Inferior parietal cortex (tissue), 1 donor: ENCODE measurements at regions not wholly inside any gene's neighbourhood (a gene's known extent, or its start where the extent isn't known, plus 50 kb on each side); places are given as distances from the start of the nearest gene placed in this dataset.

ENCODE experiments used
- DNase-seq: peaks from one replicate; pipeline ENCODE4 v3.0.0-alpha.2; 2016; ENCODE audit errors: extremely low spot score

DNA sequence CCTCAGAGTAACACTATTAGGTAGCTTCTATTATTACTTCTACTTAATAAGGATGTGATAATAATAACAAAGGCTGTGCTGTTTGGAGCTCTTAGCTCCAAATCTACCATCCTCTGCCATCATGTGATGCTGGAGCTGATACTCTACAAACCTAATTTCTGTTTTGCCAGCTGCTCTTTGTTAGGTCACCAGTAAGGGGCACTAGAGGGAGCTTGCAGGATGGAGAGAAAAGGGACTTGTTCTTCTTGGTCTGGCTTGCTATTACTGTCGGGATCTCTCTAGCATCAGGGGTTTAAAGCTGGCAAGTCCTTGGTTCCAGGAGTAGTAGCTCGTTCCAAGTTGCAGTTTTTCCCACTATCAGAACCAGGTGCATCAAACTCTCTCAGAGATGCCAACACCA is 194.9 kb upstream of the KBTBD8 start:
- no peak for DNase-seq

DNA sequence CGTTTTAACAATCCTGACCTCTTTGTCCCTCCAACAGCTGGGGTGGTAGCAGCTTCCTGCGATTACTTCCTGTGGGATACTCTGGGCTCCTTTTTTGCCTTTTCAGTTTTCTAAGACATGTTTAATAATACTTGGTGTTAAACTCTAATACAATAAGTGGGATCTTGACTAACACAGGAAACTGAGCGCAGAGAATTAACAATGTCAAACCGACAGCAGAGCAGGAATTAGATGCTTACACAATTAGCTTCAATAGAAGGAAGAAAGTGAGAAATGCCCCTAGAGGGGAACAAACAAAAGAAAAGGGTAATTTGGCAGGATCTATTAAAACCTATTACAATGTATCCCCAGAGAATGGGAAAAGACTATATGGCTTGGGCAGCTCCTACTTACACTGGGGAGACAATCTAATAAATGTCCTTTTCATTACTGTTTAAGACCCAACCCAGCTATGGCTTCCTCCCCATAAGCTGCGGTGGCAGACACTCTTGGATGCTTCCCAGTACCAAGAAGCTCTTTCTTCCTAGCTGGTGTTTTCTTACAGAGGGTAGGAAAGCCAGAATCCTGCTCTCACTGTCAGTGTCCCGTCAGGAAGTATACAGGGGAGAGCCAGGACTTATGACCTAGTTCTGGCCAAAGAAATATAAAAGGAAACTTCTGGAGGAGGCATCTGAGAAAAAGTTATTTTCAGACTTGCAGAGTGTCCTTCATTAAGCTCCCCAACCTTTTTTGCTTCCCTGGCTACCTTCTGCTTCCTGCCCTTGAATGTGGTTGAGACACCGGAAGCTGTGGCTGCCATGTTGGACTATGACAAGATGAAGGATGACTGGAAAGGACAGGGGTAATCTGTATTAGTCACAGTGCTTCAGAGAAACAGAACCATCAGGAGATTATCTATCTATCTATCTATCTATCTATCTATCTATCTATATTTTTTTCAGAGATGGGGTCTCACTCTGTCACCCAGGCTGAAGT is 194.1 kb upstream of the KBTBD8 start:
- no peak for DNase-seq

DNA sequence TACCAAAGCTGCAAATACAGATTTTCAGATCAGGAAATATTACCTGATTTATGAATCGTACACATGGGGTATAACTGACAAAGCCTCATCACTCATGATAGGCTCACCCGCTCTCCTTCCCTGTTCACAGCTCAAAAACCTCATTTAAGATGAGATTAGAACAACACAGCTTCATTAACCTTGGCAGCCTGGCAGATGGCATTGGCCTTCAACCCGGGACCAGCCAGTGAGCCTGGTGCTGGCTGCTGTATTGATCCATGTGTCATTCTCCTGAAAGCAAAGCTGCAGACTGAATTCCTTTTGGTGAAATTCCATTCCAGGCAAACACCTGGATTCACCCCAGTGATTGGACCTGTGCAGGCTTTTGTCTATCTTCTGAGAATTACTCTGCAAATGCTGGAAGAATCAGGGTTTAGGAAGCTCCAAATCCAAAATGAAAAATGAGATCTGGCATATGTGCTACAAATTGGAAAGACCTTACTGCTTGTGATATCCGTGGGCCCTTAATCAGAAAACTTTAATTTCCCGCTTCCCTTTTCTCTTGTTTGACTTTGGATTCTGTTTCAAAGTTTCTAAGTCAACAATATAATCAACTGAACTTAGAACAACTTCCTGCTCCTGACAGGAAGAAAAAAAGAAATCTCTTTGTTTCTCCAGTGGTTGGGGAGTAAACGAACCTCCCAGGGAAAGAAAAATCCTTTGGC is 189.1 kb upstream of the KBTBD8 start:
- DNase-seq = no peak

DNA sequence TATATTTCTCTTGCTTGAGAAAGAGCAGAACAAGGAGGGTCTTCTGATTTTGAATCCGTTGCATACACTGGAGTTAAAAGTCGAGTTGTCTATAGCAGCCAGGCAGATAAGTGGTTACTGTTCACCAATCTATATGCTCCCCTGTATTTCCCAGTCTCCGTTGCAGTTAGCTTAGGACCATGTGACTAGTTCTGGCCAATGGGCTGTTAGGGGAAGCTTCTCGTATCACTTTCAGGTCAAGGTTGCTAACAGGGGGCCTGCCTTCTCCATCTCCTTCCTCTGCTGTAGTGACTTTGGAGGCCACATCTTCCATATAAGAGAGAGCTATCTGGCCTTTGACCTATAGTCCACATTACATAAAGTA is 188.5 kb upstream of the KBTBD8 start:
- no peak for DNase-seq

DNA sequence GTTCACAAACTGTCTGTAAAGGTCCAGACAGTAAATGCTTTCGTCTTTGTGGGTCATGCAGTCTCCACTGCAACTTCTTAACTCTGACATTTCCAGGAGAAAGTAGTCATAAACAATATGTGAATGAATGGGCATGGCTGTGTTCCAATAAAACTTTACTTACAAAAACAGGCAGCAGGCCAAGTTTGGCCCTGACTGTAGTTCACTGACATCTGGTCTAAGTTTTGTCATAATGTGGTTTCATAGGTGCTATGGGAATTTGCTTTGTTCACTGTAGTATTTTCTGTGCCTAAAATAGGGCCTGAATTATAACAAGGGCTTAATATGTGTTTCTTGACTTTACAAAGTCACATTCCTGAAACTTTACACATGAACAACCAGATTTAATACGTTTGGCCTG is 186.0 kb upstream of the KBTBD8 start:
- no peak for DNase-seq

DNA sequence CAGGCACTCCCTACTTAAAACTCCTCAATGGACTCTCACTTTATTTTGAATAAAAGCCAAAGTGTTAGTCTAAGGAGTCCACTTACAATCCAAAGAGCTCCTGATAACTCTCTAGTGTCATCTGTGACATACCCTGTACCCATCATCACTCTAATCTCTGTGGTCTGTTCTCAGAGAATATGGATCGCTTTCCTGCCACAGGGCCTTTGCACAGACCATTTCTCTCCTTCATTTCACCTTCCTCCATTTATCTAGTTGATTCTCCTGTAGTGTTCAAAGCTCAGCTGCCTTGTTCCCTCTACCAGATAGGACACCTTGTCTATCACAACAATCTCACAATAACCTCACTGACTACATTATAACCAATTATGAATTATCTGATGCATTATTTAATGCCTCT is 185.4 kb upstream of the KBTBD8 start:
- no peak for DNase-seq

DNA sequence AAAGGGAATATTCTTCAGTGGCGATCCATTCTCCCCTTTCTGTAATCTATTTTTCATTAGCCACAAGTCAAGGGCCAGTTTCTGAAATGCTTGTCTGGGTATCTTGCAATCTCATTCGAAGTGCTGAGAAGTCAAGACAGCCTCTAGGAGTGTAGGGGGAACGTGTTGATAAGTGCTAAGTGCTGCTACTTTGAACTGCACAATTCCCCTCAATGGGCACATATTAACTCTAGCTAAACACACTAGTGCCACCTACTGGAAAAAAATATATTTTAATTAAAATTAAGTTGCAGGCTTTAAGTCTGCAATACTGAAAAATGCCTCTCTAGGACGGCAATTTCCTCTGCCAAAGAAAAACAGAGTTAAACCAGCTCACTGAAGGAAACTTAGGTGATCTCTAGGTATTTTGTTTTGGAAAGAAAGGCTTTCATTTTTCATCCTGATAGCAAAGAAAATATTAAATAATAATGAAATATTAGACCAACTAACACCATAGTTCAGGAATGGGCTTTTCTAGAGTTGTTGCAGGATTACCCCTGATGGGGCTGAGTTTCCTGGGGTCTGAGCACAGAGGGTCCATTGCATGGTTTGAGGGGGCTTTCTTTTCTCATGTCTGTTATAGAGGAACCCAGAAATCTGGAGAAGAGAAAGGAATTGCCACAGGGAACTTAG is 181.9 kb upstream of the KBTBD8 start:
- DNase-seq = peak; percentile 84

DNA sequence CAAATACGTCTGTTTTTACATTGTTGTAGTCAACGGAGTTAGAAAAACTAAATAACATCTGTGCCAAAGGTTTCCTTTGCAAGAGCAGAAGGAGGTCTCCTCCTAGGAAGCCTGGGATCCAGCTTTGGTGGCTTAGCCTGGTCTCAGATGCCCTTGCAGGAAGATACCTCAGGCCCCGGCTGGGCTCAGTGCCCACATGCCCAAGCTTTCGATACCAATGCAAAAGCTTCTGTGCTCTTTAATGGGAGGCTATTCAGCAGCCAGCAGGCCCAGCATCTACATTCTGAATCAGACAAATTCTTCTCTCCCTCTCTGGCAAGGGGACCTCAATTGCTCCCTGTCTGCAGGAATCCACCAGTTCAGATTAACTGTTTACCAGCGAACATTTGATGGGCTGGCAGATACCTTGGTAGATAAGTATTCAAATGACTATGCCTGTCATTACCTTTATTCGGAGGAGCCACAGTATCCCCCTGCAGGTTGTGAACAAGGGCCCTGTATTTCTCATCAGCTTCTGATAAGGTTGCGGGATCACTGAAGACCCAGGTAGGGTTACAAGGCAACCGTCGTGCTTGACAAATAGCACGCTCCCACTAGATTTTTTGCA is 180.1 kb upstream of the KBTBD8 start:
- no peak for DNase-seq

DNA sequence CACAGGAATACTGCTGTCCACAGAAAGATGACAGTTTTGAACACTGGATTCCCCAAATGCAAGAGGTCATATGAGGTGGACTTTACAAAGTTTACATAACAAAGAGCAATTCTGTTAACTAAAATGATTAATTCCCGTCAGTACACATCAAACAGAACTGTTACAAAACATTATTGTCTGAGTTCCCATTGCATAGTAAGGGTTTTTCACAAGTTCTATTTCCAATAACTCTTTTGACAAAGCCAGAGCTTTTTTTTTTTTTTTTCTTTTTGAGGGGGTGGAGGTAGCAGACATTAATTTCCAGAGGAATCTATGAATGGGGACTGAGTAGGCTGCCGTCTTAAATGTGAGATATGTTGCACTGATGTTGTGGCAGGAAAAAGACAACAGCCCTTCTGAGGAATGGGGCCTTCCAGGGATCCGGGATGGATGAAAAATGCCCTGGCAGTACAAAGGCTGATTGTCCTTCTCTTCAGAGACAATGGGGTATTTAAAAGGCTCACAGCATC is 178.1 kb upstream of the KBTBD8 start:
- peak; percentile 83 for DNase-seq

DNA sequence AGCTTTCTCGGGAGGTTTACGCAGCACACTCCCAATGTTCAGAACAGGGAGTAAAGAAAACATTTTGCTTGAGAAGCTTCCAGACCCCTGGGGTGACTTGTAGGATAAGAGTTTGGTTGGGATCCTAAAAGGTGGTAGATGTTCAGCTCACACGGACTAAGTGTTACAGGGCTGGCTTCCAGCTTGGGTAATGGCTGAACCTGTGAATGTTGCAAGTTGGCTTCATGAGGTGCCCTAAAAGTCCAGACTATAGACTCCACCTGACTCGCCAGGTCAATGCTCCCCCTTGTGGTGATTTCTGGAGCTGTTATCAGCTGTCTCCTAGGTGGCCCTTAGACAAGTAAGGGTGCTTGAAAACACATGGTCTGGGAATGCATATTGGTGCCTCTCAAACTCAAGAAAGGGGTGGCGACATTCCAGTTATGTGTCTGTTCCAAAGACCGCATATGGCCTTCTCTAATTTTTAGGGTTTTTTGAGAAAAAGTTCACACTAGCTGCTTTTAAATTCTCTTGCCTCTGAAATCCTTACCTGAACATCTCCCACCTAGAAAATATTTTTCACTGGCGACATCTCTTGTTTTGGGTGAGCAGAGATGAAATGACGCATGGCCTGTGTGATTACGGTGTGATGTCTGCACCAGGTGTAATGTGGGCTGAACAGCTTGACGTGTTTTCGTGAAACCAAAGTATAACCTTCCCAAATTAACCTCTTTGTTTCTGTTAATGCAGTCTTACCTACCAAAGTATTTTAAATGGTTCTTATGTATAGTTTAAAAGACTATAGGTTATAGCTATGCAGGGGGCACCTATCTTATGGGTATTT is 175.7 kb upstream of the KBTBD8 start:
- peak; percentile 57 for DNase-seq

DNA sequence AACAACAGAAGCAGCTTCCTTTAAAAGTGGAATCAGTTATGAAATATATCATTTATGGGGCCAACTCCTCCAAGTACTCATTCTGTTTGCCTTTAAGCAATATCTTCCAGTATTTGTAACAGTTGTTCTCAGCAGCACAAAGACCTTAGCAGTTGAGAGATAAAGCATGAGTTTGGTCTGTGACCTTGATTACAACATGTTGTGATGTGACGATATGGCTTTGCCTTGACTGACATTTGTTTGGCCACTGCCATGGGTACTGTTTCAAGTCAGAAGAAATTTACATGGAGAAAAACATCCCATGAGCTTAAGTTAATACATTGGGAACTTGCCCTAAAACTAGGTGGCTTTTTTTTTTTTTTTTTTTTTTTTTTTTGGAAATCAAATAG is 175.1 kb upstream of the KBTBD8 start:
- DNase-seq = no peak

DNA sequence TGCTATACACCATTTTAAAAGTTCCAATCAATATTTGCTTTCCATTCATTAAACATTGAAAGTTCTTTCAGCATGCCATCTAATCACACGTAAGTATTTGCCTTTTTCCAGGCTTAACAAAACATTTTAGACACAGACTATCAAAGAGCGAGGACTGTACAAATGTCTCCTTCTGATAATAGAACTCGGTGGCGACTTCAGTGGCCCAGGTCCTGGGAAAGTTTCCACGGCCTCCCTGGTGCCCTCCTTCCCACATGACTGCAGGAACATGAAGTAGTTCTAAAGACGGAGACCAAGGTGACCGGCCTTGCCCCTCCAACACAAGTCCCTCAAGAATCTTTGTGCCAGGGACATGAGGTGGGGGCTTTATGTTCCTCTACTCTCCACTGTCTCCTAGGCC is 174.6 kb upstream of the KBTBD8 start:
- no peak for DNase-seq

DNA sequence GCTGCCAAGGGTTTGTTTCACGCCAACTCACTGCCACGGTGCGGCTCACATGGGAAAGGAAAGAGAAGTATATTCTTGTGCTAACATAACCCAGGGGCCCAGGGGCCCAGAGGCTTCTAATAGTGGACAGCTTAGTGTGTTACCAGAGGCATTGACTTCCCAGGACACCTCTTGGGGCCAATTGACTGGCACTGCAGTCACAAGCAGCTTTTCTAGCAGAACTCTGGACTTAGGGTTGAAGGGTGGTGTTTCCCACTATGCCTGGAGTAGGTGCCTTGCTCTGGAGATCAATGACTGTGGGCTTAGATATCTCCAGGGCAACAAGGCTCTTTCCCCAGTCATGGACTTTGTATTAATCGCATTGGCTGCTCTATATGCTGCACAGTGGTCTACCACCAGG is 172.7 kb upstream of the KBTBD8 start:
- no peak for DNase-seq

DNA sequence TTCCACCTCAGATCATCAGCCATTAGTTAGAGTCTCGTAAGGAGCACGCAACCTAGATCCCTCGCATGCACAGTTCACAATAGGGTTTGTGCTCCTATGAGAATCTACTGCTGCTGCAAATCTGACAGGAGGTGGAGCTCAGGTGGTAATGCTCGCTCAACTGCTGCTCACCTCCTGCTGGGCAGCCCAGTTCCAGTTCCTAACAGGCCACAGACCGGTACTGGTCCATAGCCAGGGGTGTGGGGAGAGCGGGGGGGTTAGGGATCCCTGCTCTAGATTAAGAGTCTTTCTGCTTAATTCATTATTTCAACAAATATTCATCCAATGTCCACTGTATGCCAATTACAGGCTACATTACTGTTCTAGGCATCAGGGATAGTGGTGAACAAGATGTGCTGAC is 170.4 kb upstream of the KBTBD8 start:
- DNase-seq = no peak

DNA sequence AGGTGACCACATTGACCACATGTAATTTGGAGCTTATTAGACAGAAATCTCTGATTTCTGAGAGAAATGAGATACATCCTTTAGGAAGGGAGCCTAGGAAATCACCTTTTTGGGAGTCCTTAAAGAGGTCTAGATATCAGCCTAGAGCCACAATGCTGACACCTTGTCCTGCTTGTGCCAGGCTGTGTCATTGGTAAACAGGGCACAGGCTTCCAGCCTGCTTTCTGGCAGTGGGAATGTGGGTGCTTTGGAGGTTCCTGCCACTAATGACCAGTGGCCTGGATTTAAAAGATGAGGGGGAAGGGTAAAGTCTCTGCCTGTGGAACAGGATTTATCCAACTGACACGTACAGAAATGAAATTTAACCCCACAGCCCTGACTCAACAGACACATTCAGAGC is 169.8 kb upstream of the KBTBD8 start:
- DNase-seq = no peak

DNA sequence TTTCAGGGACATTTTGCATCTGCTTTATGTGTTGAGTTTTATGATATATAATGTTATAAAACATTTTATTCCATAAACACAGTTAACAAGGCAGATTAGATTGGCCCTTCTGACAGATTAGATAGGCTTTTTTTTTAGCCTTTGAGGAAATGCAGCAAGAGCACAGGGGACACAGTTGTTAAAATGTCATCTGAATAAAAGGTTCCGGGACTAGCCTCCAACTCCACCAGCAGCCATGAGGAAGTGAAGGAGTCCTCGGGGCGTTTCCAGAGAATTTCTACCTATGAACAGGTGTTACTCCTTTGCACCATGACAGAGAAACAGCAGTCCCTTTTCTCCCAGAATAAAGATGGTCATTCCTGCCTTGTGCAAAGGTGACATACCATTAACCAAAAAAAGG is 167.8 kb upstream of the KBTBD8 start:
- DNase-seq = no peak

DNA sequence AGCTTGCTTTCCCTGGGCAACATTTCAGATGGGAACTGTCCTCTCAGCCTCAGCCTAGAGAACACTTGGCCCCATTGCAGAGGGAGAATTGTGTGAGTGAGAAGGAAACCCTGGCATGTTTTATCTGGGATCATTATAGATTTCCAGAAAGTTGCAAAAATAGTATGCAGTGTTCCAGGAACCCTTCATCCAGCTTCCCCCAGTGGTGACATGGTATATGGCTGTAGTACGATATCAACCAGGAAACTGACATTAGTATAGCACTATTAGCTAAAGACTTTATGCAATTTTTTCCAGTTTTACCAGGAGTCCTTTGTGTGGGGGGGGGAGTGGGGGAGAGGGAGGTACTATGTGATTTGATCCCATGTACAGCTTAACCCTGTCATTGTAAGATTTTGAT is 166.2 kb upstream of the KBTBD8 start:
- DNase-seq = no peak

DNA sequence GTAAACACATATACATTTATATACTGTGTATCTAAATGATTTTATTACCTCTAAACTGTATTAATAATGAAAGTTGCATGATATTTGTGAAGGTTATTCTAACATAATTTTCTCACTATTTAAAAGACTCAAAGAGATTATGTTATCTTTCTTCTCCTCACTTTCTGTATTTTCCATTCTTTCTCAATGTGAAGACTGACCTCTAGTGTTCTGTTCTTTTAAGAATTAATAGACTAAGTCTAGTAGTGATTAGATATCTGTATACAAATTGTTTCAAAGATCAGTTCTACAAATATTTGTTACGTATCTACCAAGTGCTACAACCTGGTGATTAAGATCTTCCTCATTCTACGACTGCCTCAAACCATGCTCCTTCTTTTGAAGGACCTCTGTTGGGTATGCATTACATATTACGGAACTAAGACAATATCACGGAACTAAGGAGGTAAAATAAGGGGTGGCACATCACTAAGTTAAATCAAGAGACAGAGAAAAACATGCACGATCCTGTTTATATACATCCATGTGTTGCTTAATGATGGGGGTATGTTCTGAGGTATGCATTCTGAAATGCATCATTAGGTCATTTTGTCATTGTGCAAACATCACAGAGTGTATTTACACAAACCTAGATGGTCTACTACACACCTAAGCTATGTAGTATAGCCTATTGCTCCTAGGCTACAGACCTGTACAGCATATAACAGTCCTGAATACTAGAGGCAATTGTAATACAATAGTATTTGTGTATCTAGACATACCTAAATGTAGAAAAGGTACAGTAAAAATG is 161.5 kb upstream of the KBTBD8 start:
- DNase-seq = peak; percentile 68

DNA sequence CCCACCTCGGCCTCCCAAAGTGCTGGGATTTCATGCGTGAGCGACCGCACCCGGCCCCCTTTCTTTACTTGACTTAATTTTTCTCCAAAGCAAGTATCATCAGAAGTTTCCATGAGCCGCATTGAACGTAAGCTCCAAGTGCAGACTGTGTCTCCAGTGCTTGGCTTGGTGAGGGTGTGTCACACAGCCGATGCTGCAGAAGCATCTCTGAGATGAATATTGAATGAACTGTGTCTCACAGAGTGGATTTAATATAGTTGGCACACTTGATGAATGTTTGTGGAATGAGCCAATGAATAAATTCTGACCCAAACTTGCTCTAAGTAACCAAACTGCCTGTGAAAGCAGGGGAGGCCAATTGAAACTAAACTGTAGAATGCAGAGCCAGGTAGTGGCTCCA is 159.4 kb upstream of the KBTBD8 start:
- DNase-seq = no peak

DNA sequence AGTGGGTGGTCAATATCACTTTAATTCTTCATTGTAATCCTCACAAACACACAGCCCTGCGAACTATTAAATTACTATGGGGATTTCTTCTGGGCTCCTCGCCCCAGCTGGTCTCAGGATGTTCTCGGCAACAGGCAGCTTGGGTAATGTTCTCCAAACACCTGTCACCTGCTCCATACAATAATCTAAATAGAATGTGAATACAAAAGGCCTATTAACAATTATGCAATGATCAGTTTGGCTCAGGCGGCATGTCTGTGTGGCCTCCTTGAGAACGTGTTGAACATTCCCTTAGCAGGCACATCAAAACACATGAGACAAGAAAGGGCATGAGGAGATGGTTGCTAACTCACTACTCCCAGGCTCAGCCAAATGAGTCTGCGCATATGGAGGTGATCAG is 158.6 kb upstream of the KBTBD8 start:
- DNase-seq = no peak
